Spinal cord (tissue), 9 donors: ENCODE measurements at regions not wholly inside any gene's neighbourhood (a gene's known extent, or its start where the extent isn't known, plus 50 kb on each side); places are given as distances from the start of the nearest gene placed in this dataset.

ENCODE experiments used
- DNase-seq, 6 donors: peaks; one replicate each; pipeline versions ENCODE4 v3.0.0 to v3.0.0-alpha.2; 2013 to 2015; ENCODE audit warnings: low spot score in 6 of 6, low read depth in 4 of 6
- H3K27ac ChIP-seq: one replicate; pipeline ENCODE4 v1.5.1; 2013; ENCODE audit warnings: low read depth, low read length, control low read depth
- H3K27me3 ChIP-seq: one replicate; pipeline ENCODE4 v1.6.1; 2013; ENCODE audit warnings: low read length; ENCODE audit not compliant: control insufficient read depth, insufficient read depth
- H3K36me3 ChIP-seq: one replicate; pipeline ENCODE4 v1.6.1; 2013; ENCODE audit warnings: low read length; ENCODE audit not compliant: control insufficient read depth, insufficient read depth
- H3K4me1 ChIP-seq: one replicate; pipeline ENCODE4 v1.6.1; 2013; ENCODE audit warnings: low read length; ENCODE audit not compliant: control insufficient read depth, insufficient read depth
- H3K4me3 ChIP-seq: one replicate; pipeline ENCODE4 v1.5.1; 2013; ENCODE audit warnings: low read depth, low read length, control low read depth
- H3K9me3 ChIP-seq: one replicate; pipeline ENCODE4 v1.6.1; 2013; ENCODE audit warnings: low read length; ENCODE audit not compliant: control insufficient read depth, insufficient read depth
- WGBS: methylation state at CpG from one replicate; pipeline ENCODE4 v1.1.5; 2013; ENCODE audit warnings: missing lambda C conversion rate; ENCODE audit not compliant: insufficient coverage; 5-methylcytosine and 5-hydroxymethylcytosine counted together
- donor health status: healthy.

GRCh38 chr15:38002883-38003477, 68.5 kb downstream of the TMCO5A start:
- H3K36me3 ChIP-seq: no peaks in the 10 kb centered on the region
- WGBS: 90% methylated on average over 2 of the region's 2 CpGs
- H3K27me3 ChIP-seq: no peaks in the 10 kb centered on the region
- no peak overlapping the region for H3K4me3 ChIP-seq
- no peaks in the 10 kb centered on the region for H3K4me1 ChIP-seq
- peak in 2 of 6 donors; percentile 16 to 33 for DNase-seq
- no peak overlapping the region for H3K27ac ChIP-seq
- peaks cover 9% of the 10 kb centered on the region for H3K9me3 ChIP-seq

- no peak overlapping the region for H3K4me3 ChIP-seq
- DNase-seq: no peak
- no peaks in the 10 kb centered on the region for H3K27me3 ChIP-seq
- no peaks in the 10 kb centered on the region for H3K36me3 ChIP-seq
- peaks cover 9% of the 10 kb centered on the region for H3K9me3 ChIP-seq
- H3K4me1 ChIP-seq: no peaks in the 10 kb centered on the region
- WGBS: no CpG with 5 or more reads among the region's 4 CpGs
- no peak overlapping the region for H3K27ac ChIP-seq
These were observed 69.9 kb downstream of the TMCO5A start for GRCh38 chr15:38004218-38004861.

GRCh38 chr15:38005953-38006808, 71.7 kb downstream of the TMCO5A start:
- Histone ChIP-seq H3K36me3 (no peaks in the 10 kb centered on the region), H3K4me1 (no peaks in the 10 kb centered on the region), H3K9me3 (peaks cover 9% of the 10 kb centered on the region), H3K27ac (no peak overlapping the region), H3K4me3 (no peak overlapping the region), H3K27me3 (no peaks in the 10 kb centered on the region)
- DNase-seq: peak in 1 of 6 donors; percentile 5
- no CpG with 5 or more reads among the region's 2 CpGs for WGBS

- no peak overlapping the region for H3K4me3 ChIP-seq
- no CpG with 5 or more reads among the region's 6 CpGs for WGBS
- DNase-seq: no peak
- no peaks in the 10 kb centered on the region for H3K4me1 ChIP-seq
- no peaks in the 10 kb centered on the region for H3K36me3 ChIP-seq
- H3K27me3 ChIP-seq: no peaks in the 10 kb centered on the region
- H3K9me3 ChIP-seq: no peaks in the 10 kb centered on the region
- H3K27ac ChIP-seq: no peak overlapping the region
These were observed 76.0 kb downstream of the TMCO5A start for GRCh38 chr15:38010395-38010794.

GRCh38 chr15:38012894-38013293, 78.5 kb downstream of the TMCO5A start:
- no peaks in the 10 kb centered on the region for H3K4me1 ChIP-seq
- no peak for DNase-seq
- no peaks in the 10 kb centered on the region for H3K36me3 ChIP-seq
- no peaks in the 10 kb centered on the region for H3K9me3 ChIP-seq
- H3K27me3 ChIP-seq: no peaks in the 10 kb centered on the region
- H3K27ac ChIP-seq: no peak overlapping the region
- WGBS: no CpG with 5 or more reads among the region's 1 CpG
- H3K4me3 ChIP-seq: no peak overlapping the region

- no peak overlapping the region for H3K27ac ChIP-seq
- no peaks in the 10 kb centered on the region for H3K27me3 ChIP-seq
- no peaks in the 10 kb centered on the region for H3K4me1 ChIP-seq
- no peaks in the 10 kb centered on the region for H3K9me3 ChIP-seq
- DNase-seq: no peak
- no peak overlapping the region for H3K4me3 ChIP-seq
- no peaks in the 10 kb centered on the region for H3K36me3 ChIP-seq
- WGBS: 100% methylated on average over 5 of the region's 6 CpGs
These were observed 83.3 kb downstream of the TMCO5A start for GRCh38 chr15:38017721-38018120.

- no peak overlapping the region for H3K27ac ChIP-seq
- no peaks in the 10 kb centered on the region for H3K27me3 ChIP-seq
- no peaks in the 10 kb centered on the region for H3K36me3 ChIP-seq
- DNase-seq: no peak
- no peaks in the 10 kb centered on the region for H3K9me3 ChIP-seq
- H3K4me1 ChIP-seq: no peaks in the 10 kb centered on the region
- H3K4me3 ChIP-seq: no peak overlapping the region
These were observed 84.6 kb downstream of the TMCO5A start for GRCh38 chr15:38019066-38019465.

GRCh38 chr15:38021259-38021658, 86.8 kb downstream of the TMCO5A start:
- no peaks in the 10 kb centered on the region for H3K27me3 ChIP-seq
- H3K9me3 ChIP-seq: no peaks in the 10 kb centered on the region
- no peaks in the 10 kb centered on the region for H3K4me1 ChIP-seq
- H3K4me3 ChIP-seq: no peak overlapping the region
- no peak for DNase-seq
- no peak overlapping the region for H3K27ac ChIP-seq
- no peaks in the 10 kb centered on the region for H3K36me3 ChIP-seq
- WGBS: no CpG with 5 or more reads among the region's 1 CpG

- no peaks in the 10 kb centered on the region for H3K9me3 ChIP-seq
- H3K4me1 ChIP-seq: no peaks in the 10 kb centered on the region
- no peak overlapping the region for H3K4me3 ChIP-seq
- H3K36me3 ChIP-seq: no peaks in the 10 kb centered on the region
- no peak for DNase-seq
- no peak overlapping the region for H3K27ac ChIP-seq
- H3K27me3 ChIP-seq: no peaks in the 10 kb centered on the region
- 100% methylated on average over 1 of the region's 2 CpGs for WGBS
These were observed 90.1 kb downstream of the TMCO5A start for GRCh38 chr15:38024293-38025091.
